Hematopoietic multipotent progenitor cell treated with erythropoietin and hydrocortisone succinate and interleukin-3 and kit ligand, for 17 days (in vitro differentiated cells): ENCODE measurements at regions not wholly inside any gene's neighbourhood (a gene's known extent, or its start where the extent isn't known, plus 50 kb on each side); places are given as distances from the start of the nearest gene placed in this dataset.
"Not testable (repeated sequence)": the region's sequence is repeated elsewhere in the genome, so short reads cannot be mapped to it uniquely, and the experiment has no call there.

ENCODE experiments used
- DNase-seq: peaks from one replicate; pipeline ENCODE4 v3.0.0-alpha.2; 2015; ENCODE audit warnings: low spot score

DNA sequence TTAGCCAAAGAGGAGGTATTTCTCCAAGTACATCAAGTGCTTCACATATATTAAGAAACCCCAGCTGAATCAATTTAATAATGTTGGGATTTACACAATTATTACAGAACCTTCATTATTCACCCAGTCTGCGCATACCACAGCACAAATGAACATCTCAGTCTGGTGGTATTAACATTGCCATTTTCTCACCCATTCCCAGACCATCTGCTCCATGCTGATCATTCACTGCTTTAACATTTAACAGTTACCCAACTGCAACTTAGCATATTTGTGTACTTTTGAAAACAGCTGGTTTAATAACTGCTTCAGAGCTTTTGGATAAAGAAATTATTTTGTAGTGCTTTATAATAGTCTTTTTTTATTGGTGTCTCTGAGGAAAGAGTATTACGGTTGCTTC lies 1072.1 kb downstream of the NXPH1 start:
- no peak for DNase-seq

DNA sequence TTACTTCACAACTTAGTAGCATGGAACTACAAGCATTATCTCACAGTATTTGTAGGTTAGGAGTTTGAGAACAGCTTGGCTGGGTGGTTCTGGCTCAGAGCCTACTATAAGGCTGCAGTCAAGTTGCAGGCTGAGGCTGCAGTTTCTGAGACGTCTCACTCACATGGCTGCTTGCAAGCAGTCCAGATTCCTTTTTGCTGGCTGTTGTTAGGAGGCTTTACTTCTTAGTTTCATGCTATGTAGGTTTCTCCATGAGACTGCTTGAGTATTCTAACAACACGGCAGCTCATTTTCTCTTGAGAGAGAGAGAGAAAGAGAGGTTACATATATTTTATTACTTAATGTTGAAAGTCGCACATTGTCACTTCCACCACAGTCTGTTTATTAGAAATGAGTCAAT lies 1073.9 kb downstream of the NXPH1 start:
- DNase-seq, result no peak

DNA sequence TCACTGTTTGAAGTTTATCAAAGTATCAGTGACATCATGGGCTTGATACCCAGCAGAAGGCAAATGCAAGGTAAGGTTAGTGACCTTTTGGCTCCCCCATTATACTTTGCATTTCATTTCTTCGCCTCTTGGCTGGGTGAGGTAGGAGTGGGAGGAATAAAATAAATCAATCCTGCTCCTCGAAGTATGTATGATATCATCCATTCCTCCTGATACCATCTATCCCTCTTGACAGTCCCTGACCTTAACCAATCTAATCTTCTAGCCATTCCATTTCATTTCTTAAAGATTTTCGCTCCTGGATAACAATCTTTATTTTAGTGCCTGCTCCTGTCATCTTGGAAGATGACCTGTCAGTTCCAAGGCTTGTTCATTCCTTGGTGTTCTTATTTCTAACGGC lies 1083.3 kb downstream of the NXPH1 start:
- no peak for DNase-seq

DNA sequence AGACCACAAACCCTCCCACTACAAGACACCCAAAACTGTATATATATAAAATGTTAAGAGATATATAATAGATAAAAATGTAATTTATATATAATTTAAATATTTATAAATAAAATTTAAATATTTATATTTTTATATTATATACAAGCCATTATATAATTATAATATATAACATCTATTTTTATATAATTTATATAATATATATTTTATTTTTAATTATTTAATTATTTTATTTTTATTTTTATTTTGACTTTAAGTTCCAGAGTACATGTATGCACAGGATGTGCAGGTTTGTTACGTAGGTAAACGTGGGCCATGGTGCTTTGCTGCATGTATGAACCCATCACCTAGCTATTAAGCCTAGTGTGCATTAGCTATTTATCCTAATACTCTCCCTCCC lies 1090.2 kb downstream of the NXPH1 start:
- DNase-seq, result no peak

DNA sequence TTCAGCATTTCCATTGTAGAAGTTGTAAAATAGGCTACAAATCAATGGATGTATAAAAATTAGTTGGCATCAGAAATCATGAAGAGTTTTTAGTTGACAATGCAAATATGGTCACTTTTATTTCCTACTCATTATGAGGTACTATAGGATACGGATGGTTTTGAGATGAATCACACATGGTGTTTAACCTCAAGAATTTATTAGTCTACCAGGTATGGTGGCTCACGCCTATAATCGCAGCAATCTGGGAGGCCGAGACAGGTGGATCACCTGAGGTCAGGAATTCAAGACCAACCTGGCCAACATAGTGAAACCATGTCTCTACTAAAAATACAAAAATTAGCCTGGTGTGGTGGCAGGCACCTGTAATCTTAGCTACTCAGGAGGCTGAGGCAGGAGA lies 1119.0 kb downstream of the NXPH1 start:
- not testable (repeated sequence) for DNase-seq

DNA sequence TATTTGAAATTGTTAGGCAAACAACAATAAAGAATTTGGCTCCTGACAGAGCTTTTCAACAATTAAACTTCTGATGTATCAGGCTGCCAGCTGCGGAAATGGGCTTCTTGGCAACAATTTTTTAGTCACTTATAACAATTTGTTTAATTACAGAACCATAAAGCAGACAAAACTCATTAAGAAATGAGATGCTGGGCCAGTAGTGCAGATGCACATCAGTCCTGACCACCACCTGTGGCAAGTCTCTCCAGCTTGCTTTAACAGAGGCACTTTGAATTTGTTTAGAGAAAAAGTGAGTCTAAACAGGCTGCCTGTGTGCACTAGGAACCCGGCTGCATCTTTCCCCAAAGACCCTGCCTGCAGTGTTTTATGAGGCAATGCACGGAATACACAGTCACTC lies 1124.4 kb downstream of the NXPH1 start:
- no peak for DNase-seq

- no peak for DNase-seq
Observed at GRCh38 chr7:9575716-9576115, 1142.3 kb downstream of the NXPH1 start.

DNA sequence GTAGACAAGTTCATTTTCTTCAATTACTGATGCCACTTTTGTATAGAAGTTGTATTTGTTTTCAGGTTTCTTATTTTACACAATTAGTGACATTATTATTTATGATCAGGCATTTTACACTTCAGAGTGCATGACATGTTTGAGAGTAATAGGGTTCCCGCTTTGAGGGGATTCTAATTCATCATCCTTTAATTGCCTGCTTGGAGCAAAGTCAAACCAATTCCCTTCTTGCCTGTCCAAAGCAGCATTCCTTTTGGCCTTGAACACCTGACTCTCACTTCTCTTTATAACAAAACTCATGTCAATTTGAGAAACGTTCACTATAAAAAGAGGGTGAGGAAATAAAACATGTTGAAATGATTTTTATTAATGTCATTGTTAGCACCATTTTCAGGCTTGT lies 1149.4 kb downstream of the NXPH1 start:
- DNase-seq, result no peak

DNA sequence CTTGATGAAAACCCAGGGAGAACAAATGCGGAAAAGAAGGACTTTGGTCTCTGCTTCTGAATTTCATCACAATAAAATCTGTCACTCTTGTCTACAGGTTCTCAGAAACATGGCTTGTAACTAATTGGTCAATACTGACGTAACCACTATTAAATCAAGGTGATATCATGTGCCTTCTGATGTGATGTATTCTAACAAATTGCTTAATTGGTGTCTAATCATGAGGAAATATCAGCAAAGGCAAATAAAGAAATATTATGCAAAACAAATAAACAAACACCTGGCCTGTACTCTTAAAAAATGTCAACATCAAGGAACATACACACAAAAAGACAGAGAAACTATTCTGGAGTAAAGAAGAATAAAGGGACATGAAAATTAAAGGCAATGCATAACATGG lies 1165.0 kb downstream of the NXPH1 start:
- no peak for DNase-seq

GRCh38 chr7:9600974-9601373 lies 1167.6 kb downstream of the NXPH1 start:
- DNase-seq, result no peak

GRCh38 chr7:9603291-9603690 lies 1169.9 kb downstream of the NXPH1 start:
- no peak for DNase-seq

GRCh38 chr7:9608560-9608959 lies 1175.2 kb downstream of the NXPH1 start:
- DNase-seq, result no peak

GRCh38 chr7:9620899-9621298 lies 1187.5 kb downstream of the NXPH1 start:
- DNase-seq, result not testable (repeated sequence)

- not testable (repeated sequence) for DNase-seq
Observed at GRCh38 chr7:9621306-9621902, 1188.0 kb downstream of the NXPH1 start.

DNA sequence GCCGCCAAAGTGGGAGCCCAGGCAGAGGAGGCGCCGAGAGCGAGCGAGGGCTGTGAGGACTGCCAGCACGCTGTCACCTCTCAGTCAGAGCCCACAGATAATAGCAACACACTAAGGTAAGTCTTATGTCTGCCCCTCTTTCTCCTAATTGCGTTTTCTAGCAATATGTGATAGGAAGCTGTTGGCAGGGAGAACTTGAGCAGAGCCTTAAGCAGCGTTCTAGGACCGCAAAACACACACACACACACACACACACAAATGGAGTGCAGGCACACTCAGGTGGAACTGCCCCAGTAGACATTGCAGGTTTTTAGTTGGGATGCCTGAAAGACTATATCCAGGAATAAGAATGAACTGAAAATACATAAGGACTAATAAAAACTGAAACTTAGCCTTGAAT lies 1188.5 kb downstream of the NXPH1 start:
- DNase-seq, result no peak

- DNase-seq, result no peak
Observed at GRCh38 chr7:9625953-9626352, 1192.5 kb downstream of the NXPH1 start.

DNA sequence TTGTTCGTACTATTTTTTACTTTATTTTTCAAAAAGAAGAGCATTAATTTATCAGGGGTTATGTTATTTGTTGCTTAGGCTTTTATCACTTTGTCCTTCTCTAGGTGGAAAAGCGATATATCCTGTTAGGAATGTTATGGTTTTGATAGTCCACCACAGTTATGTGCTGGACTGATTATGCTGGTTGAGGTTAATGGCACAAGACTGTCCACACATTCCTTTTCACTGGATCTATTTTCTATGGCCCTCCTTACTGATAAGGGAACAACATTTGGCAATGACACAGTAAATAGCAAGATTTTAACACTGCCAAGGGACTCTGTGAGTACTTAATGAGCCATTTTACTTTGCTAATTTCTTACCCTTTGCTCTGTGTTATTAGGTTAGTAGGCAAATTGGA lies 1212.3 kb downstream of the NXPH1 start:
- no peak for DNase-seq

GRCh38 chr7:9657257-9657656 lies 1223.8 kb downstream of the NXPH1 start:
- no peak for DNase-seq

- no peak for DNase-seq
Observed at GRCh38 chr7:9671979-9672917, 1238.8 kb downstream of the NXPH1 start.

GRCh38 chr7:9680713-9681112 lies 1247.3 kb downstream of the NXPH1 start:
- no peak for DNase-seq

DNA sequence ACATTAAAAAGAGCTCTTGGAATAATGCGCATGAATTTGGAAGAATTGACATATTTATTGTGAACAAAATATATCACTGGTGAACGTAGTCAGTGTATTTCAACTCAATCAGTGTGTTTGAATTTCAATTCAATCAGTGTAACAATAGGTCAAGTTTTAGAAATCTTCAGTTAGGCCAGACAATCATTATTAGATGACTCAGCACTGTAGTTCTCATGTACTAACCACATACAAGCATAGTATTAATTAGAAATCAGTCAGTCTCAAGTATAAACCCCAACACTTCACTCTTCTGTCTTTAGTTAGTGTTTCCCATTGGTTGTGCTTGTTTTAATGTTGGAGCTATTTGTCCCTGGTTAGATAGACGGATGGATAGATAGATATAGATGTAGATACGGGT lies 1247.9 kb downstream of the NXPH1 start:
- no peak for DNase-seq

DNA sequence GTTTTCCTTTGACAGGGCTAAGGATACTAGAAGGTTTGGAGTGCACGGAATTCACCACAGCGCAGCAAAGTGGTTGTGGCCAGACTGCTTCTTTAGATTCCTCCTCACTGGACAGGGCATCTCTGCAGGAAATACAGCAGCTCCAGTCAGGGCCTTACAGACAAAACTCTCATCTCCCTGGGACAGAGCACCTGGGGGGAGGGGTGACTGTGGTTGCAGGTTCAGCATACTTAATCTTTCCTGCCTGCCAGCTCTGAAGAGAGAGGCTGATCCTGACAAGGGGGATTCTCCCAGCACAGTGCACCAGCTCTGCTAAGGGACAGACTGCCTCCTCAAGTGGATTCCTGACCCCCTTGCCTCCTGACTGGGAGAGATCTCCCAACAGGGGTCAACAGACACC lies 1257.9 kb downstream of the NXPH1 start:
- no peak for DNase-seq

DNA sequence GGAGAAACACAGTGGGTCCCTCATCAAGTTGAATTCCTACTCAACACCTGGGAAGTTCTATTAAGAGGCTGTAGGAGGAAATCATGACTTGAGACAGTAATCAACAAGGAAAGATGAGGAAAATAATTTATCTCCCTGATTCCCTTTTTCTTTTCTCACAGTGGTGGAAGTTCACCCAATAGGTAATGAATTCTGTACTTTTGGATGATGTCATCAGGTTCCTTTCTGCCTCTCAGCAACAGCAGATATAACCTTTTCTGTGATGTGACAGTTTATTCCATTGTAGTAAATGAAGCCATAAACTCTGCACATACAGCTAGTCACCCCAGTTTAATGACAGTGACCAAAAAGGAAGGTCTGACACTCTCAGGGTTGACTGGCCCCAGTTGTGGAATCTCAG lies 1265.0 kb downstream of the NXPH1 start:
- no peak for DNase-seq

DNA sequence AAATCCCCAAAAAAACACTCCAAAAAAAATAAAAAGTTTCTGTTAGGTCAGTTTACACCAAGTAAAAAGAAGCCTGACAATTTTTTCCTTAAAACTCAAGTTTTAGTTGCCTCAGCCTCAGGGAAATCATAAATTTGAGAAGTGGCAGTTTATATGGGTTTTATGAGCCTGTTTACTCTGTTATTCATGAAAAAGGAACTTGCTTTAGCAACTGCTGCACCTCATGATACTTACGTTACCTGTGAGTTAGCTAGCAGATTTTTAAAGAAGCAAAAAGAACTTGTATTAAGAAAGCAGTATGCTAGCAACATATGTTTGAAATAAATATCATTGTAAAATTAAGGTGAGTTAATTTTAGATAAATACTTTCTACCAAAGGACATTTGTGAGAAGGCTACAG lies 1264.5 kb upstream of the PHF14 start:
- DNase-seq, result no peak
